Mesodermal cell (in vitro differentiated cells): ENCODE measurements at regions not wholly inside any gene's neighbourhood (a gene's known extent, or its start where the extent isn't known, plus 50 kb on each side); places are given as distances from the start of the nearest gene placed in this dataset.
"Not testable (repeated sequence)": the region's sequence is repeated elsewhere in the genome, so short reads cannot be mapped to it uniquely, and the experiment has no call there.

Experiments
- H3K27ac ChIP-seq: 2 replicates; pipeline ENCODE4 v1.7.0; 2013; ENCODE audit warnings: mild to moderate bottlenecking, low read depth, low read length, moderate library complexity; ENCODE audit not compliant: severe bottlenecking
- H3K36me3 ChIP-seq: 2 replicates; pipeline ENCODE4 v1.7.1; 2013; ENCODE audit warnings: mild to moderate bottlenecking, low read length, moderate library complexity; ENCODE audit not compliant: control insufficient read depth, insufficient read depth
- H3K4me1 ChIP-seq: one replicate; pipeline ENCODE4 v1.7.1; 2013; ENCODE audit warnings: mild to moderate bottlenecking, low read length; ENCODE audit not compliant: insufficient read depth, control insufficient read depth, poor library complexity, severe bottlenecking
- H3K4me3 ChIP-seq: 2 replicates; pipeline ENCODE4 v1.7.0; 2013; ENCODE audit warnings: low read length, control low read depth, mild to moderate bottlenecking; ENCODE audit not compliant: insufficient read depth, poor library complexity, severe bottlenecking; ENCODE audit errors: extremely low read depth
- H3K9me3 ChIP-seq: 2 replicates; pipeline ENCODE4 v1.7.1; 2013; ENCODE audit warnings: mild to moderate bottlenecking, low read length, moderate library complexity; ENCODE audit not compliant: control insufficient read depth
- WGBS, 2 experiments: methylation state at CpG; one replicate each; pipeline ENCODE4 v1.1.5; 2013; ENCODE audit warnings: missing lambda C conversion rate in 2 of 2; ENCODE audit not compliant: insufficient coverage in 2 of 2; 5-methylcytosine and 5-hydroxymethylcytosine counted together

GRCh38 chr15:35944945-35945585 lies 399.1 kb upstream of the DPH6 start:
- WGBS, 2 experiments = 89 to 94% methylated on average over 4 to 6 of the region's 8 CpGs
- Histone ChIP-seq H3K9me3 (no peaks in the 10 kb centered on the region), H3K4me1 (no peaks in the 10 kb centered on the region), H3K4me3 (no peak overlapping the region), H3K36me3 (no peaks in the 10 kb centered on the region), H3K27ac (no peak overlapping the region)

- Histone ChIP-seq H3K4me1 (no peaks in the 10 kb centered on the region), H3K27ac (no peak overlapping the region), H3K4me3 (no peak overlapping the region), H3K36me3 (no peaks in the 10 kb centered on the region), H3K9me3 (no peaks in the 10 kb centered on the region)
- 90% methylated on average over 3 of the region's 3 CpGs for WGBS, 2 experiments
Observed at GRCh38 chr15:35953424-35953823, 407.5 kb upstream of the DPH6 start.

- no peak overlapping the region for H3K27ac ChIP-seq
- no peaks in the 10 kb centered on the region for H3K36me3 ChIP-seq
- no peak overlapping the region for H3K4me3 ChIP-seq
- WGBS, 2 experiments = 44 to 56% methylated on average over 1 of the region's 3 CpGs
- no peaks in the 10 kb centered on the region for H3K9me3 ChIP-seq
- H3K4me1 ChIP-seq = no peaks in the 10 kb centered on the region
Observed at GRCh38 chr15:35956056-35956455, 410.1 kb upstream of the DPH6 start.

- Histone ChIP-seq H3K27ac (no peak overlapping the region), H3K36me3 (no peaks in the 10 kb centered on the region), H3K4me1 (no peaks in the 10 kb centered on the region), H3K4me3 (no peak overlapping the region), H3K9me3 (no peaks in the 10 kb centered on the region)
- no CpG with 5 or more reads among the region's 2 CpGs for WGBS, 2 experiments
Observed at GRCh38 chr15:35958021-35958420, 412.1 kb upstream of the DPH6 start.

- no peak overlapping the region for H3K4me3 ChIP-seq
- no peaks in the 10 kb centered on the region for H3K9me3 ChIP-seq
- H3K27ac ChIP-seq = no peak overlapping the region
- H3K4me1 ChIP-seq = no peaks in the 10 kb centered on the region
- H3K36me3 ChIP-seq = no peaks in the 10 kb centered on the region
- 63 to 83% methylated on average over 1 of the region's 2 CpGs for WGBS, 2 experiments
Observed at GRCh38 chr15:35958975-35959374, 413.0 kb upstream of the DPH6 start.

GRCh38 chr15:35963326-35963725 lies 417.4 kb upstream of the DPH6 start:
- WGBS, 2 experiments = no CpG with 5 or more reads among the region's 2 CpGs
- no peaks in the 10 kb centered on the region for H3K9me3 ChIP-seq
- H3K36me3 ChIP-seq = no peaks in the 10 kb centered on the region
- H3K4me3 ChIP-seq = no peak overlapping the region
- no peaks in the 10 kb centered on the region for H3K4me1 ChIP-seq
- H3K27ac ChIP-seq = no peak overlapping the region

- no peak overlapping the region for H3K4me3 ChIP-seq
- H3K4me1 ChIP-seq = no peaks in the 10 kb centered on the region
- 80 to 86% methylated on average over 1 of the region's 2 CpGs for WGBS, 2 experiments
- H3K36me3 ChIP-seq = no peaks in the 10 kb centered on the region
- no peaks in the 10 kb centered on the region for H3K9me3 ChIP-seq
- no peak overlapping the region for H3K27ac ChIP-seq
Observed at GRCh38 chr15:35966781-35967180, 420.8 kb upstream of the DPH6 start.

- not testable (repeated sequence) for H3K9me3 ChIP-seq, H3K4me1 ChIP-seq, H3K27ac ChIP-seq, H3K4me3 ChIP-seq, H3K36me3 ChIP-seq
- 95 to 96% methylated on average over 14 to 15 of the region's 17 CpGs for WGBS, 2 experiments
Observed at GRCh38 chr15:35967968-35968367, 422.0 kb upstream of the DPH6 start.

- Histone ChIP-seq H3K4me3 (no peak overlapping the region), H3K9me3 (no peaks in the 10 kb centered on the region), H3K27ac (no peak overlapping the region), H3K4me1 (no peaks in the 10 kb centered on the region), H3K36me3 (no peaks in the 10 kb centered on the region)
- WGBS, 2 experiments = 55 to 63% methylated on average over 1 of the region's 1 CpG
Observed at GRCh38 chr15:35973029-35973428, 427.1 kb upstream of the DPH6 start.

- Histone ChIP-seq H3K9me3 (no peaks in the 10 kb centered on the region), H3K27ac (no peak overlapping the region), H3K4me3 (no peak overlapping the region), H3K4me1 (no peaks in the 10 kb centered on the region), H3K36me3 (no peaks in the 10 kb centered on the region)
- WGBS, 2 experiments = 100% methylated on average over 1 of the region's 3 CpGs
Observed at GRCh38 chr15:35974052-35974451, 428.1 kb upstream of the DPH6 start.

GRCh38 chr15:35975941-35976340 lies 430.0 kb upstream of the DPH6 start:
- Histone ChIP-seq H3K36me3 (no peaks in the 10 kb centered on the region), H3K4me3 (no peak overlapping the region), H3K27ac (no peak overlapping the region), H3K9me3 (no peaks in the 10 kb centered on the region), H3K4me1 (no peaks in the 10 kb centered on the region)
- WGBS, 2 experiments = 100% methylated on average over 1 of the region's 4 CpGs
